Neural progenitor cell (in vitro differentiated cells): ENCODE measurements at regions not wholly inside any gene's neighbourhood (a gene's known extent, or its start where the extent isn't known, plus 50 kb on each side); places are given as distances from the start of the nearest gene placed in this dataset.

Experiments
- DNase-seq: peaks from one replicate; pipeline ENCODE4 v3.0.0-alpha.2; 2016; ENCODE audit warnings: low spot score
- H2AFZ ChIP-seq: fragments of 200-600 bp; sonication (generic); replicated peaks from 2 replicates; pipeline ENCODE4 v1.6.1; 2016; ENCODE audit warnings: antibody characterized with exemption
- H3F3A ChIP-seq: fragments of 200-600 bp; sonication (generic); 2 replicates; pipeline ENCODE4 v1.6.1; 2016; ENCODE audit warnings: antibody characterized with exemption, low read depth
- H3K27ac ChIP-seq: fragments of 200-600 bp; sonication (generic); 2 replicates; pipeline ENCODE4 v1.5.1; 2016; ENCODE audit warnings: mild to moderate bottlenecking
- H3K27me3 ChIP-seq: fragments of 200-600 bp; sonication (generic); 2 replicates; pipeline ENCODE4 v1.6.1; 2016; ENCODE audit warnings: mild to moderate bottlenecking, moderate library complexity
- H3K36me3 ChIP-seq: fragments of 200-600 bp; sonication (generic); 2 replicates; pipeline ENCODE4 v1.5.1; 2016
- H3K4me1 ChIP-seq: fragments of 200-600 bp; sonication (generic); 2 replicates; pipeline ENCODE4 v1.6.1; 2016; ENCODE audit warnings: mixed run types
- H3K4me2 ChIP-seq: fragments of 200-600 bp; sonication (generic); 2 replicates; pipeline ENCODE4 v1.6.1; 2016
- H3K4me3 ChIP-seq: fragments of 200-600 bp; sonication (generic); 2 replicates; pipeline ENCODE4 v1.5.1; 2016
- H3K79me2 ChIP-seq: fragments of 200-600 bp; sonication (generic); 2 replicates; pipeline ENCODE4 v1.6.1; 2016; ENCODE audit warnings: low read depth
- H3K9ac ChIP-seq: fragments of 200-600 bp; sonication (generic); 2 replicates; pipeline ENCODE4 v1.6.1; 2016
- H3K9me3 ChIP-seq: fragments of 200-600 bp; sonication (generic); 2 replicates; pipeline ENCODE4 v1.5.1; 2016; ENCODE audit warnings: low read depth
- H4K20me1 ChIP-seq: fragments of 200-600 bp; sonication (generic); 2 replicates; pipeline ENCODE4 v1.6.1; 2016; ENCODE audit warnings: low read depth
- H3K27ac Mint-ChIP-seq: 3 replicates; pipeline ENCODE4 v1.8.0; 2021; ENCODE audit warnings: mixed read lengths
- H3K27me3 Mint-ChIP-seq: 2 replicates; pipeline ENCODE4 v1.8.0; 2022; ENCODE audit warnings: low read depth, mild to moderate bottlenecking, inconsistent platforms, moderate library complexity, mixed read lengths; ENCODE audit not compliant: insufficient read depth
- H3K36me3 Mint-ChIP-seq: 3 replicates; pipeline ENCODE4 v1.8.0; 2021; ENCODE audit warnings: mixed read lengths
- H3K4me1 Mint-ChIP-seq: 3 replicates; pipeline ENCODE4 v1.8.0; 2021; ENCODE audit warnings: mixed read lengths
- H3K4me3 Mint-ChIP-seq: 3 replicates; pipeline ENCODE4 v1.8.0; 2021; ENCODE audit warnings: mild to moderate bottlenecking, moderate library complexity, mixed read lengths
- H3K9me3 Mint-ChIP-seq: 3 replicates; pipeline ENCODE4 v1.8.0; 2020; ENCODE audit warnings: mixed read lengths
- CTCF ChIP-seq: fragments of 200-600 bp; sonication (generic); IDR thresholded peaks from 2 replicates; pipeline ENCODE4 v1.5.1; 2017; ENCODE audit warnings: antibody characterized with exemption, mild to moderate bottlenecking
- EZH2 ChIP-seq: fragments of 200-600 bp; sonication (generic); IDR thresholded peaks from 2 replicates; pipeline ENCODE4 v1.6.1; 2017; ENCODE audit warnings: antibody characterized with exemption, mild to moderate bottlenecking, moderate library complexity
- EZH2phosphoT487 ChIP-seq: fragments of 200-600 bp; sonication (generic); IDR thresholded peaks from 2 replicates; pipeline ENCODE4 v1.6.1; 2017; ENCODE audit warnings: antibody characterized with exemption

- Mint-ChIP-seq H3K4me3 (no peak overlapping the region), H3K9me3 (peaks cover 10% of the 10 kb centered on the region), H3K4me1 (no peaks in the 10 kb centered on the region), H3K27ac (no peak overlapping the region), H3K27me3 (peaks cover 2% of the 10 kb centered on the region), H3K36me3 (peaks cover 3% of the 10 kb centered on the region)
- TF ChIP-seq CTCF (no peak), EZH2 (no peak), EZH2phosphoT487 (no peak)
- Histone ChIP-seq H3F3A (no peaks in the 10 kb centered on the region), H3K4me3 (no peak overlapping the region), H3K9me3 (no peaks in the 10 kb centered on the region), H3K79me2 (no peaks in the 10 kb centered on the region), H3K9ac (no peak overlapping the region), H4K20me1 (no peaks in the 10 kb centered on the region), H3K4me1 (no peaks in the 10 kb centered on the region), H3K27ac (no peak overlapping the region), H3K27me3 (no peaks in the 10 kb centered on the region), H3K36me3 (no peaks in the 10 kb centered on the region), H3K4me2 (no peak overlapping the region), H2AFZ (peak overlapping the region; percentile 35)
- no peak for DNase-seq
Observed at GRCh38 chr7:16933296-16934279, 51.8 kb upstream of the AGR3 start.

GRCh38 chr7:16934722-16935340 lies 53.0 kb upstream of the AGR3 start:
- no peaks in the 10 kb centered on the region for H3K27me3 Mint-ChIP-seq
- H3K79me2 ChIP-seq: no peaks in the 10 kb centered on the region
- no peaks in the 10 kb centered on the region for H3K9me3 ChIP-seq
- H2AFZ ChIP-seq: no peak overlapping the region
- H3K4me3 ChIP-seq: no peak overlapping the region
- no peaks in the 10 kb centered on the region for H3K36me3 ChIP-seq
- H3K27ac ChIP-seq: no peak overlapping the region
- H3K36me3 Mint-ChIP-seq: no peaks in the 10 kb centered on the region
- TF ChIP-seq EZH2phosphoT487: no peak
- no peak for TF ChIP-seq CTCF
- no peak for TF ChIP-seq EZH2
- no peak overlapping the region for H3K27ac Mint-ChIP-seq
- no peaks in the 10 kb centered on the region for H3F3A ChIP-seq
- no peak for DNase-seq
- H3K4me1 Mint-ChIP-seq: no peaks in the 10 kb centered on the region
- no peaks in the 10 kb centered on the region for H3K4me1 ChIP-seq
- H3K9me3 Mint-ChIP-seq: peaks cover 8% of the 10 kb centered on the region
- no peaks in the 10 kb centered on the region for H3K27me3 ChIP-seq
- H3K9ac ChIP-seq: no peak overlapping the region
- H3K4me3 Mint-ChIP-seq: no peak overlapping the region
- no peaks in the 10 kb centered on the region for H4K20me1 ChIP-seq
- H3K4me2 ChIP-seq: no peak overlapping the region

- Mint-ChIP-seq H3K36me3 (peaks cover 2% of the 10 kb centered on the region), H3K4me1 (no peaks in the 10 kb centered on the region), H3K4me3 (no peak overlapping the region), H3K27ac (no peak overlapping the region), H3K9me3 (peaks cover 5% of the 10 kb centered on the region), H3K27me3 (no peaks in the 10 kb centered on the region)
- Histone ChIP-seq H2AFZ (no peak overlapping the region), H3K9me3 (no peaks in the 10 kb centered on the region), H3K27ac (no peak overlapping the region), H4K20me1 (no peaks in the 10 kb centered on the region), H3K9ac (no peak overlapping the region), H3K4me1 (no peaks in the 10 kb centered on the region), H3K27me3 (no peaks in the 10 kb centered on the region), H3F3A (no peaks in the 10 kb centered on the region), H3K4me2 (no peak overlapping the region), H3K36me3 (no peaks in the 10 kb centered on the region), H3K4me3 (no peak overlapping the region), H3K79me2 (no peaks in the 10 kb centered on the region)
- TF ChIP-seq EZH2 (no peak), EZH2phosphoT487 (no peak), CTCF (no peak)
- DNase-seq: no peak
Observed at GRCh38 chr7:16935341-16935735, 53.6 kb upstream of the AGR3 start.
